ENCODE measurements at regions not wholly inside any gene's neighbourhood (a gene's known extent, or its start where the extent isn't known, plus 50 kb on each side); places are given as distances from the start of the nearest gene placed in this dataset.

DNA sequence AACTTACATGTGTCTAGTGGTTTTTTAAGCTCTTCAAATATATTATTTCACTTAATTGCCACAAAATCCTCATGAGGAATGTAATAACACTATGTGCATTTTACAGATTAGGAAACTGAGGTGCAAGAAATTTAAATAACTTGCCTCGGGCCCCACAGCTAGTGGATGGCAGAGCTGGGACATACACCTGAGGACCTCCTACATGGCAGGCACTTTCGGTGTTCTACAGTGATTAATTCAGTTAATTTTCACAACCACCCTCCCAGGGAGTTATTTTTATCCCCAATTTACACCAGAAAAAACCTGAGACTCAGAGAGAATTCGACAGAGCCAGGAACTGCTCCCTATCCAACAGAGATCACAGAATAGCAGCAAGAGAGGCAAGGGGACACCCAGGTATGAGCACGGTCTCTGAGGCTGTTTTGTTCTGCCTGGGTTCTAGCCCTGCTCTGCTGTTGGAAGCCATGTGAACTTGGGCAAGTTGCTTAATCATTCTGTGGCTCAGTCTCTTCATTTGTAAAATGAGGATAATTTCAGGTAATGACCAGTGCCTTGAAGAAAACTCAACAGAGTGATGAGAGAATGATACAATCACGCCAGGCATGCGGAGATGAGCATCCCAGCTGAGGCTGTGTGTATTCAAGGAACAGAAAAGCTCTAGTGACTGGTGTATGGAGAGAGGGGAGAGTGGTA is 82.3 kb downstream of the MYCN start:
- DNase-seq (ENCODE audit: low read depth in 2 of 2), result no peak

DNA sequence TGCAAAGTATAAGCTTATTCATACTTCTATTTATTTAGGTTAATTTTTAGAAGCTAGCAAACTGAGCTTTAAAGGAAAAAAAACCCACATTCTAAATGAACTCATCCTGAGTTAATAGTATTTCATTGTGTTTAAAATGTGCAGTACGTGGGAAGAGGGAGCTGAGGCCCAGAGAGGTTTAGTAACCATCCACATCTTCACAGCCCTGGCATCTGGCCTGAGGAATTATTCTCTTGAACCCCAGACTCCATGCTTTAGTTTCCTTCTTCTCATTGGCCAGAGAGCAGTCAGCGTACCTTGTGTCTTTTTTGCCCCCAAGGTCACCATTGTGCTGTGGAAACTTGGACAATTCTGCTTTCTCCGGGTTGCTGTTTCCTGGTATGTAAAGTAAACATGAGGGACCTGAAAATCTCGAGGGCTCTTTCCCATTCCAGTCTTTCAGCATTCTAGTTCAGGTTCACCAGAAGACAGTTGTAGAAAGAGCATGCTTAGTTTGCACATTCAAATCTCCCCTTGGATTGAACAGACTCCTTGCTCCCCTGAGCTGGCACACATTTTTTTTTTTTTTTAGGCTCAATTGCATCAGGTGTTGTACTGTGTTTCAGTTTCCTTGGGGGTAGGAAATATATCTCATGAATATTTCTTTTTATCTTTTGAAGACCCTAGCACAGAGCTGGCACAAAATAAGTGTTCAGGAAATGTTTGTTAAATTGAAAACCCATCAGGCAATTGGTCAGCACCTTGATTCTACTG is 81.4 kb downstream of the MYCN start:
- no peak for DNase-seq (ENCODE audit: low read depth in 2 of 2)

DNA sequence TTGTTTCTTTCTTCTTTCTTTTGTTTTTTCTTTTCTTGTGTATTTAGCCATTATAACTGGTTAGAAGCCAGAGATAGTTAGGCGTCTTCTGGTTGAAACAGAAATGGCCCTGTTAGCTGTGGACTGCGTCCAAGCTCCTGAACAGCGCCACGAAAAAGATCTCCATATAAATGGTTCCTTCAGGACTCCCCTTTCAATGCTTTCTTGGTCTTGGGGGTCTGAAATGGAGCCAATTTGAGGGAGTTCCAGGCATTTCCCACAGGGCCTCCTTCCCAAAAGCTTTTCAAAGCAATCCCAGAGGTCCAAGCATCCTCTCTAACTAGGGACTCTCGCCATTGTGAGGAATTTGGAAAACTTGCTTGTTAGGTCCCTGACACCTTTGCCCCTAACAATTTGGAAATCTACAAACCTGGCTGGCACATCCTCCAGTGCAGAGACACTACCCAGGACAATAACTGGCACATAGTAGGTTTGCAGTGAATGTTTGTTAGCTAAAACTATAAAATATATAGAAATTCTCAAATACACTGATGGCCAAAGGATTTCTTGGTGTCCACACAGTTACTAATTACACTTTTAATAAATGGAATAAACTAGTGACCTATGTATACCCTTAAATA is 80.1 kb downstream of the MYCN start:
- no peak for DNase-seq (ENCODE audit: low read depth in 2 of 2)

DNA sequence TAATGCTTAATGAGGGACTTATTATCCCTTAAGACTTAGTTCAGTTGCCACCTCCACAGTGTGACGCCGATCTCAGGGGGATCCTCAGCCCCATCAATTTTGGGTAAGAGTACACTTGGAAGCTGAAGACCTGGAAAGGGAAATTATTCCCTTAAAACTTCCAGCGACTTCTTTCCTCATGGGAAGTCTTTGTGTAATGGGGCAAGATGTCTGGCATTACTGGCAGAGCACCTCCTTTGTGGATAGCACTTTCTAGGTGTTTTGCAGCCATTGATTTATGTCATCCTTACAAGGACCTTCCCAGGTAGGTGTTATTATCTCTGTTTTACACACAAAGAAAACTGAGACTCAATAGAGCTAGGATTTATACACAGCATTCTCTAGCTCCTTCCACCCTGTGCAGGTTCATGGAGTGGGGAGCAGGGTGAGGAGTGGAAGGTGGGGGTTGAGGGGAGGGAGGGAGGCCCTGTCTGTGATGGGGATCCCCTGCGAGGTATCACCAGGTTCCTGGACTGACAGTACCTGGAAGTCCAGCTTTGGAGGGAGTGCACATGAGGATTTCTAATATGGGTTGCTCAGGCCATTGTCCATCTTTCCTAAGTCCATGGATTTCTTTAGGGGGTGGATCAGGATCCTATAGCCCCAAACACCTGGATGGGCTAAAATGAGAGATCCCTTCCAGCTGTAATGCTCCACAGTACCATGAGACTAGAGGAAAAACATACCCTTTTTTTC is 79.4 kb downstream of the MYCN start:
- DNase-seq (ENCODE audit: low read depth in 2 of 2), result no peak

DNA sequence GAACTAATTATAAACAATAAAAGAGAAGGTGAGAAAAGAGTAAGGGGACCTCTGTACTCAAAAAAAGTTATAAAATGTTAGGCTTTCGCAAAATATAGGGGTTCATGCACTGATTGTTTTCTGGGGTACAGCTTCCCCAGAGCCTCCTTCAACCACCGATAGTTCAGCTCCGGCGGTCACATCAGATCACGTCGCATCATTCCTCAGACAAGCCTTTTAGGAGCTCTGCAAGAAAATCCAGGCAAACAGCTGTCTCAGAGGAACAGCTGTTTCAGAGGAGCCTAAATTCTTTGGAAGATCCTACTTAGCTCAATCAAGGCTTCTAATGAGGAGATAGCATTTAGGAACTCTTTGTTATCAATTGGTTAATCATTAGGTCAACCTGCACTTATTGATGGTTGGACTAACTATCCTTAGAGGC is 78.7 kb downstream of the MYCN start:
- no peak for DNase-seq (ENCODE audit: low read depth in 2 of 2)

DNA sequence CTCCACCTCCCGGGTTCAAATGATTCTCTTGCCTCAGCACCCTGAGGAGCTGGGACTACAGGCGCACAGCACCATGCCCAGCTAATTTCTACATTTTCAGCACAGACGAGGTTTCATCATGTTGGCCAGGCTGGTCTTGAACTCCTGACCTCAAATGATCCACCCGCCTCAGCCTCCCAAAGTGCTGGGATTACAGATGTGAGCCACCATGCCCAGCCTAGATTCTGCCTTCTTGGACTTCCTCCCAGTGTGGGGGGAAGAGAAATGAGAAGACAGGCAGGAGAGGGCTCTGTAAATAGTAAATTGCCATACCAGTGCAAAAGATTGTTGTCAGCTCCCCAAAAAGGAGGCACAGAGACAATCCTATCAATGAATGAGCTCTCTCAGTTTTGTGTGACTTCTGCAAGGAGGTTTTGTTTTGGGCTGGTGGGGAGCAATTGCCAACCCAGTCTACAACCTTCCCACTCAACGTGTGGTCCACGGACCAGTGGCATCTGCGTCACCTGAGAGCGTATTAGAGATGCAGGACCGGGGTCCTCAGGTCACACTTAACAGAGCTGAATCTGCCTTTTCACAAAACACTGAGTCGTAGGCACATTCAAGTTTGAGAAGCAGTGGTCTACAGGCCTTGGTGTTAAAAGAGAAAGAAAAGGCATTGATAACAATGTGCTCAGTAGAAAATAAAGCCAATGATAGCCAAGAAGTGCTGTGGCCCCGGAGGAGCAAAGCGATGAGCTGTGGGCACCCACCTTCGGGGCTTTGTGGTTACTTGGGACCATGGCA is 78.1 kb downstream of the MYCN start:
- DNase-seq (ENCODE audit: low read depth in 2 of 2), result no peak

DNA sequence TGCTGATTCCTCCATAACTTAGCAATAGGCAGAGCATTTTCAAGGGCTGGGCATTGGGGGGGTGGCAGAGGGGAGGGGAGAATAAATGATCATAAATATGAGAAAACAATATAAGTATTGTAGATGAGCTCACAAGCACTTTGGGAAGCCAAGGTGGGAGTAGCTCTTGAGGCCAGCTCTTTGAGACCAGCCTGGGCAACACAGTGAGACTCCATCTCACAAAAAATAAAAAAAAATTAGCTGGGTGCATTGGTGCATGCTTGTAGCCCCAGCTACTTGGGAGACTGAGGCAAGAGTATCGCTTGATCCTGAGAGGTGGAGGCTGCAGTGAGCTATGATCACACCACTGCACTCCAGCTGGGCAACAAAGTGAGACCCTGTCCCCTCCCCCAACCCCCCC is 75.9 kb downstream of the MYCN start:
- no peak for DNase-seq (ENCODE audit: low read depth in 2 of 2)

DNA sequence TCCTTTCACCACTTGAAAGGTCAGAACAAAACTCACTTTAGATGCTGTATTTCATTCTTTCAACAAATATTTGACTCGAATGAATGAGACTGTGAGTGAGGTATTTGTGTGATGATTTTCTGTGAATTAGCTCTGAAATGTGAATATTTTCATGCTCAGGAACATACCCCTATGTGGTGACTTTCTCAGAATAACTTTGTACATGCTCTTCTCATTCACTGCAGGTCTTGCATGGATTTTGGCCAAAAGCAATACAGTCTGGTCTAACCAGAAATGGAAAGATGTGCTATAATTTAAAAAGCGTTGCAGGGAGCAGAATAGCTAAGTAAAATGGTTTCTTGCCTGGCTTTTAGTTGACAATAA is 75.5 kb downstream of the MYCN start:
- DNase-seq (ENCODE audit: low read depth in 2 of 2), result no peak

DNA sequence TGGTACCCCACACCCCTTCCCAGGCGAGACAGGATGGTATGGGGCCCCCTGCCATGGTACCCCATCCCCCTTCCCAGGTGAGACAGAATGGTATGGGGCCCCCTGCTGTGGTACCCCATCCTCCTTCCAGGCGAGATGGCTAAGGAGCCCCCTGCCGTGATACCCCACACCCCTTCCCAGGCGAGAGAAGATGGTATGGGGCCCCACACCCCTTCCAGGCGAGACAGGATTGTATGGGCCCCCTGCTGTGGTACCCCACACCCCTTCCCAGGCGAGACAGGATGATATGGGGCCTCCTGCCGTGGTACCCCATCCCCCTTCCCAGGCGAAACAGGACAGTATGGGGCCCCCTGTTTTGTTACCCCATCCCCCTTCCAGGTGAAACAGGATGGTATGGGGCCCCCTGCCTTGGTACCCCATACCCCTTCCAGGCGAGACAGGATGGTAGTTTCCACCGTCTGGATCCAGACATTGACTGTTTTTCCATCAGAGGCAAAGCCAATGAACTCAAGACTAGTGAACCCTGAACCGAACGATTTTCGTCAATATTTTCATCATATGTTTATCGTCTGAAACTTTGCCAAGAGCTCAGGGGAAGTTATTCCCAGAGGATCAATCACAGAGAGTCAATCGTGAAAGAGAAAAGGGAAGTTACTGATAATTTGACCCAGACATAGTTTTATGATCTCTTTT is 75.0 kb downstream of the MYCN start:
- DNase-seq (ENCODE audit: low read depth in 2 of 2), result no peak

DNA sequence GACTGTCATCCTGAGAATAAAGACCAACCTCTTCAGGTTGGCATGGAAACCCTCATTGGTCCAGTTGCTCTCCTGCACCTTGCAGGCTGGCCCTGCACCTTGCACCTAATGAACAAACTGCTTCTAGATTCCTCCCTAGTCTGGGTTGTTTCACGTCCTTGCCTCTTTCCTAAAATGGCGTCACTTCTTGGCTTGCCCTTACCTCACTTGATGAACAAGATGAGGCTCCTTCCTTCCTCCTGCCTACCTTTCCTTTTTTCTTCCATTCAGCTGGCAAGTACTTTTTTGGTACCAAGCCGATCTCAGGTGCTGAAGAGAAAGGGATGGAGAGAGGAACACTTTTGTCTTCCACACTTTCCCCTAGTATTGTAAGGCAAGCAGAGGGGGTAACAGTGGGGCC is 74.5 kb downstream of the MYCN start:
- DNase-seq (ENCODE audit: low read depth in 2 of 2), result no peak

DNA sequence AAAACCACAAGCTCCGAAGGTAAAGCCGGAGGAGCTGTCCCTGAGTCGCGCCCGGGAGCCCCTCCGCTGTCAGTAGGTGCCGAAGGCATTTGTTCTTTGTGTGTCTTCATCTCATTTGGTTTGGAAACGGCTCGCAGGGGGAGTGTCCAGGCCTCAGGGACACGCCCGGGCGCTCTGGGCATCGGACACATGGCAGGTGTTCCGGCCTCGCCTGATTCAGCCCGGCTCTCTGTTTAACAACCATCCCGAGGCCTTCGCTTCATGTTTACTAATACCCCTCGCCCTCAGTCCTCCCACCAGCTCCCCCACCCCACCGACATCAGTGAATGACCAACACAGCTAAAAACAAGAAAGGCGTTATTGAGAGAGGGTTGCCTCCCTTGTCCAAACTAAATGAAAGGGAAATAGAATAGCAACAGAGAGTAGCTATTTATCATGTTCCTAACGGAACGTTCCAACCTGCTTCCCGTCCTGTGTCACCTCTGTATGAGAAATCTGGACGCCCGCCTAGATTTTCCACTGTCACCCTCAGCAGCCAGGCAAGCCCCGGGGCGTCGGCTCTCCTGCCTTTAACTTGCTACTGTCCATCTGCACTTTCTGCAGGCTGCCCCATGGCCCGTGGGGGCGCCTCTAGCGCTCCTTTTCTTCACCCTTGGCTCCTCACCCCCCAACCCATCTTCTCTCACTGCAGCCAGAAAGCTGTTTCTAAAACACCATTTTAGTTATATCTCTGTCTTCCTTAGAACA is 73.9 kb downstream of the MYCN start:
- no peak for DNase-seq (ENCODE audit: low read depth in 2 of 2)

DNA sequence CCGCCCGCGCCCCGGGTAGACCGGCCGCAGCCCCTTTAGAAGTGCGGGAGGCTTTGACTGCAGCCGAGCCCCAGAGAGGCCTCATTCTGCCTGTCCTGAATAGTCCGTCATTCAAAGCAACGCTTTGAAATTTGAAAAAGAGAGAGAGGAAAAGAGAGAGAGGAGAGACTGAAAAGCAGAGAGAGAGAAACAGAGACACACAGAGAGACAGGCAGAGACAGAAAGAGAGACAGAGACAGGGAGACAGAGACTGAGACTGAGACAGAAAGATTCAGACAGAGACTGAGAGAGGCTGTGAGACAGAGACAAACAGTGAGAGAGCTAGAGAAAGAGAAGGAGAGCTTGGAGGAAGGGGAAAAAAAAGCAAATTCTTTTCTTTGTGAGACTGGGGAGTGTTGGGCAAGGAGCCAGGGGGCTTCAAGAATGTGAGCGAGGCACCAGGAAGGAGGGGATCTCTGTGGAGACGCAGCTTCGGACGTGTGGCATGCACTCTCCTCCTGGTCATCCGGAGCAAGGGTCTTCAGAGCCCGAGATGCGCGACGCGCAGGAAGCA is 73.1 kb downstream of the MYCN start:
- no peak for DNase-seq (ENCODE audit: low read depth in 2 of 2)

DNA sequence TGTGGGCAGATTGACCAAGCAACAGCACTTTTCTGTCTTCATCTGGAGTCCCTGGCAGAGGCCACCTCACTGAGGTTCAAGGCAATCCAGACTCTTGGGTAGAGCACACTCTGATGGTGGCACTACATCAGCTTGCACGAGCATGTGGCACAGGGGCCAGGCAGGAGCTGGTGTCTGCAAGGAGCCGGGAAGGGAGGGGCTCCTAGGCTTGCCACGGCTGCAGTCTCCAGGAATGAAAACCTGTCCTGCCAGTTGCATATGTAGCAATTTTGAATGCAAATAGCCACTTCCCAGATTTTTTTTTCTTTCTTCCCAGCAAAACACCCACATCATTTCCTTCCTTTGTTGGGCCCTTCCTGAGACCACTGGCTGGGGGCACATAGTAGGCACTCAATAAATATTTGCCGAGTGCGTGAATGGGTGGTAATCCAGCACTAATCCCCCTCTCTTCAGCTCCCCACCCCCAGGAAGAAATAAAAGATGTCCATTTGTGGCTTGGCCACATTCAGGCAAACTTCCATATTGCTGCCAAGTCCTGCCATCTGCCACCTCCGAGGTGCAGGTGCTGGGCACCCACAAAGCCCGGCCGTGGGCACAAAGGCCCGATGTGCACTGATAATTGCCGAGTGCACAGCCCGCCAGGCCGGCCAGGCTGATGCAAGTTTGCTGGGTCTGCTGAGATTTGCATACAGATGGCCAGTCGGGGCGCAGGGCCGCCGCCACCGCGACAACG is 72.4 kb downstream of the MYCN start:
- no peak for DNase-seq (ENCODE audit: low read depth in 2 of 2)

DNA sequence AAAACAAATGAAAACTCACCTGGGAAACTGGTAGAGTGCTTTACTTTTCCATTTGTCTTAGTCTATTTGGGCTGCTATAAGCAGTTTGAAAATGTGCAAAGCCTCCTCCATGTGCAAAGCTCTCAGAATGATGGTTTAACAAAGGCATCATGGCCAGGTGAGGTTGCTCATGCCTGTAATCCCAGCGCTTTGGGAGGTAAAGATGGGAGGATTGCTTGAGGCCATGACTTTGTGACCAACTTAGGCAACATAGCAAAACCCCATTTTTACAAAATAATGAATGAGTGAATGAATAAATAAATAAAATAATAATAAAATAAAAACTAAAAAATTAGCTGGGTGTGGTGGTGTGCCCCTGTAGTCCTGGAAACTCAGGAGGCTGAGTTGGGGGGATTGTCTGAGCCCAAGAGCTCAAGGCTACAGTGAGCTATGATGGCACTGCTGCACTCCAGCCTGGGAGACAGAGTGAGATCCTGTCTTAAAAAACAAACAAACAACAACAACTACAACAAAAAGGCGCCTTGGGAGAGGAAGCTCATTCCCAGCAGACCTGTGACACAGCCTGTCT is 71.8 kb downstream of the MYCN start:
- no peak for DNase-seq (ENCODE audit: low read depth in 2 of 2)

DNA sequence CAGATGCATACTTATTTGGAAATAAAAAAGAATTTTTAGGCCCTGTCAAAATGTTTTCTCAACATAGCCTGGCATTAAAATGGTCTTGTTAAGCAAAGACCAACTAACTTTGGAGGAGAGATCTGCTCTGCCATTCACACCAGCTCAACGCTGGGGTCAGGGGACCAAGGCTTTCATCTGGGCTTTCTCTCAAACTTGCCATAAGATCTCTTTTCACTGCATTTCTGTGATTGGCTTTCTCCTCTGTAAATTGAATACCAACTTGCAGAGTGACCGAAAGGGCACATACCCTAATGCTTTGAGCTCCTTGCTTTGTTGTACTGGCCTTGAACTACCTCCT is 71.2 kb downstream of the MYCN start:
- DNase-seq (ENCODE audit: low read depth in 2 of 2), result no peak

DNA sequence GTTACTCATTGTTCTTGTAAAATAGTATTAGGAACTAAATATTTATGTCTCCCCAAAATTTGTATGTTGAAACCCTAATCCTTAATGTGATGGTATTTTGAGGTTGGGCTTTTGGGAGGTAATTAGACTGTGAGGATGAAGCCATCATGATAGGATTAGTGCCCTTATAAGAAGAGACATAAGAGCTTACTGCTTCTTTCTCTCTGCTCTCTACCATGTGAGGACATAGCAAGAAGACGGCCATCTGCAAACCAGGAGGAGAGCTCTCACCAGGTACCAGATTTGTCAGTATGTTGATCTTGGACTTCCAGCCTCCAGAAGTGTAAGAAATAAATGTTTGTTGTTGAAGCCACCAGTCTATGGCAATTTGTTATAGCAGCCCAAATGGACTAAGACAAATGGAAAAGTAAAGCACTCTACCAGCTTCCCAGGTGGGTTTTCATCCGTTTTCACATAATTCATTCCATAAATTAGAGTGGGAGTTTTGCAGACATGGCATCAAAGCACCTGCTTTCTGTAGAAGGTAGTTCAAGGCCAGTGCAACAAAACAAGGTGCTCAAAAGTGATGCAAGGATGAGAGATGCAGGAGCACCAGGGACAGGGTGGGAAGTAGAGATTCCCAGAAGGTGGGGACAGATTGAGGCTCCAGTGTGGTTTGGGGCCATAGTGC is 70.7 kb downstream of the MYCN start:
- no peak for DNase-seq (ENCODE audit: low read depth in 2 of 2)

DNA sequence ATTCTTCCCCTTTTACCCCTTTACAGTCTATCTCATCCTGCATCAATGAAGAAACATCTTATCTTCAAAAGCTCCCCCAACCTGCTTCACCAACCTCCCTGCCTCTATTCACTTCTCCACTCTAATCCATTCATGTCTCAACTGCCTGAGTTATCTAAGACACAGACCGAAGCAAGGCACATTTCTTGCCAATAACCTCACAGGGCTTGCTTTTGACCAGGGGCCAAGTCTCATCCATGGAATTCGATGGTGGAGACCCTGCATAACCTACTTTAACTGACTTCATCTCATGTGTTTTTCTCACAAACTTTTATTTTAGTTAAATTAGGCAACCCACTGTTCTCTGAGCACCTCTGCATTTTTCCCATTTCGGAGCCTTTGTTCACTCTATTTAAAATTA is 69.7 kb downstream of the MYCN start:
- DNase-seq (ENCODE audit: low read depth in 2 of 2), result no peak

DNA sequence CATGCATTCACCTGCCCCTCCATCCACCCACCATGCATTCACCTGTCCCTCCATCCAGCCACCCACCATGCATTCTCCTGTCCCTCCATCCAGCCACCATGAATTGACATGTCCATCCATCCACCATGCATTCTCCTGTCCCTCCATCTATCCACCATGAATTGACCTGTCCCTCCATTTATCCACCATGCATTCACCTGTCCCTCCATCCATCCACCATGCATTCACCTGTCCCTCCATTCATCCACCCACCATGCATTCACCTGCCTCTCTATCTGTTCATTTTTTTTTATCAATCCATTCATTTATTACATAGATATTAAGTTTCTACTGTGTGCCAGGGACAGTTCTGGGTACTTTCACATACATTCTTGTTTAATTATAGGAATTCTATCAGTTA is 69.2 kb downstream of the MYCN start:
- DNase-seq (ENCODE audit: low read depth in 2 of 2), result no peak

DNA sequence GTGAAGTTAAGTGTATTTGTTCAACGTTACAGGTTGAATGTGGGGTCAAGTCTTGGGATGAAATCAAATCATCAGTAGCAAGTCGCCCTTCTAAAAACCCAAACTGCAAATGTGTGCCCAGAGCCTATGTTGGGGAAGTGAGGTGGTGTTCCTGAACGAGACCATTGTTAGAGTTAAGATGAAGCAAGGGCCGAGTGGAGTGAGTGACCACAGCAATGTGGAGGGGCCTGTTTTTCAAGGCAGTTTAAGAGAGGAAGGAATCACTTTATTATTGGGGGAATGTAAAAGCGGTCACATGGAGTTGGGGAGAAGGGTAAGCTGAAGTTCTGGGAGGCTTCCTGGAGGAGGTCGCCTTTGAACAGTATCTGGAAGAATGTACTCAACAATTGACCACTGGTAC is 68.5 kb downstream of the MYCN start:
- no peak for DNase-seq (ENCODE audit: low read depth in 2 of 2)

All from stimulated activated CD4-positive, alpha-beta T cell treated with anti-CD3 and anti-CD28 coated beads, Interleukin-12 subunit alpha, Interleukin-12 subunit beta, amount 100 ng/mL, for 24 hours (primary cell).